Left kidney (tissue), 1 donor: ENCODE measurements at regions not wholly inside any gene's neighbourhood (a gene's known extent, or its start where the extent isn't known, plus 50 kb on each side); places are given as distances from the start of the nearest gene placed in this dataset.

Experiments used
- DNase-seq: peaks from one replicate; pipeline ENCODE4 v3.0.0-alpha.2; 2013

DNA sequence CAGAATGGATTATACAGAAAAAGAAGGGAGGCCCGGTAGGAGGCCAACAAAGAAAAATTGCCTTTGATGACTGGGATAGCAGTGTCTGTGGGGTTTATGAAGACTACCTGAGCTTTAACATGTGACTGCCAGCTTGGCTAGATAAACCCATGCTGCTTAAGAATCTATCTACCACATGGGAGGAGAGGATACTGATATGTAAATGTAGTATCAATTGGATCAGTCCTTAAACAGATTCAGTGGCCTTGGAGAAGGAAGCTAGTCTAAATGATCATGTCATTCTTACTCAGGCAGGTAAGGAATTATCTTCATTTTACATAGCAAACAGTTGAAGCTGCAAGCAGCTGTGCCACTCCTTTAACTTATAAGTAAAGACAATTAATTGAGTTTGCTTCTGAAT is 50.0 kb upstream of the SYNPR start:
- no peak for DNase-seq
